ENCODE measurements at regions not wholly inside any gene's neighbourhood (a gene's known extent, or its start where the extent isn't known, plus 50 kb on each side); places are given as distances from the start of the nearest gene placed in this dataset.
"Not testable (repeated sequence)": the region's sequence is repeated elsewhere in the genome, so short reads cannot be mapped to it uniquely, and the experiment has no call there.

DNA sequence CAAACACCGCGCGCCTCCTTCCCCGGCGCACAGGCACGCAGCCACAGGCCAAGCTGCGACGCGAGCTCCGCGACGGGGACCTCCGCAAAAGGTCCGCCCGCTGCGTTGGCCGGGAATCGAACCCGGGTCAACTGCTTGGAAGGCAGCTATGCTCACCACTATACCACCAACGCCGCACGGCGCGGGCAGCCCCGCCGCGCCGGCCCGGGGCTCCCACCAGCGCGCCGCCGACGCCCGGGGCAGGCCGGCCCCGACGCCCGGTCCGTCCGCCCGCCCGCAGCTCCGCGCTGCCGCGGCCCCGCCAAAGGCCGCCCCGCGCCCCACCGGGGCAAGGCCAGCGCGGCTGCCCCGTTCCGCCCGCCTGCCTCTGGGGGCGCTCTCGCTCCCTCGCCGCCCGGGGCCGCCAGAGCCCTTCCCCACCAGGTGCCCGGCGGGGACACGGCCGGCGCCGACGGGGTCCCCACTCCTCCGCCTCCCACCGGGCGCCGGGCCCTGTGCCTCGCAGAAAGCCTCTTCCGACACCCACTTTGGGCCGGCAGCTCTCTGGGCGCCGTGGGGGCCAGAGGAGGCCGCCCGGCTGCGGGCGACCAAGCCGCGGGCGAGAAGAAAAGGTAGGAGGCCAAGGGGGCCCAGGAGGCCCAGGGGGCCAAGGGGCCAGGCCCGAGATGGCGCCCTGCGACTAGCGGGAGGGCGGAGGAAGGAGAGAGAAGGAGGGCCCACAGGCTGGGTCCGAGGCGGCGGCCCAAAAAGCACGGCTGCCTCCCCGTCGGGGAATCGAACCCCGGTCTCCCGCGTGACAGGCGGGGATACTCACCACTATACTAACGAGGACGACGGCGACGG lies 50.2 kb upstream of the FCGR2A start:
- not testable (repeated sequence) for H3K36me3 ChIP-seq (ENCODE audit: control insufficient read depth, insufficient read depth, low read length); H3K4me1 ChIP-seq; H3K9me3 ChIP-seq (ENCODE audit: control insufficient read depth, low read length)

DNA sequence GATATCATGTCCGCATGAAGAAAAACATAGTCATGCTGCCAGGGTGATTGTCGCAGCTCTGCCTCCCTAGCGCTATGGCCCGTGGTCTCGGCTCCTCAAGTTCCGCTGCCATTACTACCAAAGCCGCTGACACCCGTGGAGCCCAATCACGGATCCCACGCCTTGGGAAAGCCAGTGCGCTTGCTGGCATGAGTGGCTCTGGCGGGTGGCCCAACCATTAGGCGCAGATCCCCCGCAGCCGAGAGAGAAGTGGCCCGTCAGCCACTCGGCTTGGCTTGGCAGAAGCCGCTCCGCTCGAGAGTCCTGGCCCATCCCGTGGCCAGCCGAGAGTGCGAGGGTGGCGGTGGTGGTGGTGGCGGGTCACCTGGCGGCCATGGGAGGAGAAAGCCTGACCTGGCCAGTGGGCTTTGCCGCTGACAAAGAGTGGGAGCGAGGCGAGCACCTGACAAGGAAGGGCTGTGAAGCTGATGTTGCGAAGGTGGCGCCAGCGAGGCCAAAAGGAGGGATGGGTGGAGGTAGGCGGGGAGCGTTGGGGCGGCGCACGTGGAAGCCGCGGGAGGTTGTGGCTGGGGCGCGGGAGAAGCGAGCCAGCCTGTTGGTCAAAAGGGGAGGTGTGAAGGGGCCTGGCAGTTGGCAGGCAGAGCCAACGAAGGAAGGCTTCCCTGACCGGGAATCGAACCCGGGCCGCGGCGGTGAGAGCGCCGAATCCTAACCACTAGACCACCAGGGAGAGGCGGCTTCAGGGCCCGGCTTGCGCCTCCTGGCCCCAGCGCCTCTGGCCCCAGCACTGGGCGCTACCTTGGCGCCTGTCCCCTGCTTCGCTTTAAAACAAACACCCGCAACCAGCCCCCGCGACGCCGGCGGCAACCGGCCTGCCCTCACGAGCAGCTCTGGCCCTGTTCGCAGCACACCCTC lies 51.0 kb upstream of the FCGR2A start:
- H3K4me1 ChIP-seq; H3K27ac ChIP-seq; H3K36me3 ChIP-seq (ENCODE audit: control insufficient read depth, insufficient read depth, low read length): not testable (repeated sequence)

More for the DNA sequence above, 50.2 kb upstream of the FCGR2A start:
- not testable (repeated sequence) for H3K79me2 ChIP-seq; H3K27ac ChIP-seq; H3K27me3 ChIP-seq (ENCODE audit: control insufficient read depth, insufficient read depth, low read length); H3K4me2 ChIP-seq (ENCODE audit: low read length); H3K4me3 ChIP-seq (ENCODE audit: low read depth, low read length); H2AFZ ChIP-seq; H3K9ac ChIP-seq

DNA sequence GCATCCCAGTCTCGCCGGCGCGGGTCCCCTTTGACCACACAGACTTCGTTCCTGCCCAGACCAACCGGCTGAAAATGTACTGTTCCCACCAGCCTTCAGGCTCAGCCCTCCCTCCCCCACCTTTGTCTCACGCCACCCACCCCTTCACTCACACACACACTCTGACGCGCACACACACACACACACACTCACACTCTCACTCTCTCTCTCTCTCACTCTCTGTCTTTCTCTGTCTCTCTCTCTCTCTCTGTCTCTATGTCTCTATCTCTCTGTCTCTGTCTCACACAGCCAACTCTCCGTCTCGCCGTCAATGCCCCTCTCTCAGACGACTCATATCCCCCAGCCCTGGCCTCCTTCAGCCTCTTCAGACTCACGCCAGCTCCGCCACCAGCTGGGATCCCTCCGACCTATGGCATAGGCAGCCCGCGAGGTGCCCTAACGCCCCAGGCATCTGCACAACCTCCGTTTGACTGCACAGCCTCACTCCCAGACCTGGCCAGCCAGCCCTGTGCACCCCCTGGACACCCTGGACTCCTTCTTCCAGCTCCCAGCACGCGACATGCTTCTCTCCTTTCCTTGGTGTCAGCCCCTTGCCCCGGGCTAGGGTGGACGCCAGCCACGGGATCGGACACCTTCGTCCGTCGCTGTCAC lies 53.4 kb upstream of the FCGR2A start:
- not testable (repeated sequence) for H3K4me2 ChIP-seq (ENCODE audit: low read length); H3K36me3 ChIP-seq (ENCODE audit: control insufficient read depth, insufficient read depth, low read length); H2AFZ ChIP-seq; H3K4me1 ChIP-seq; H3K9ac ChIP-seq; H3K9me3 ChIP-seq (ENCODE audit: control insufficient read depth, low read length); H3K27ac ChIP-seq; H3K4me3 ChIP-seq (ENCODE audit: low read depth, low read length); H3K79me2 ChIP-seq; H3K27me3 ChIP-seq (ENCODE audit: control insufficient read depth, insufficient read depth, low read length)

More for the DNA sequence above, 51.0 kb upstream of the FCGR2A start:
- not testable (repeated sequence) for H3K9me3 ChIP-seq (ENCODE audit: control insufficient read depth, low read length); H3K27me3 ChIP-seq (ENCODE audit: control insufficient read depth, insufficient read depth, low read length); H3K4me3 ChIP-seq (ENCODE audit: low read depth, low read length); H3K4me2 ChIP-seq (ENCODE audit: low read length); H3K9ac ChIP-seq; H3K79me2 ChIP-seq; H2AFZ ChIP-seq

DNA sequence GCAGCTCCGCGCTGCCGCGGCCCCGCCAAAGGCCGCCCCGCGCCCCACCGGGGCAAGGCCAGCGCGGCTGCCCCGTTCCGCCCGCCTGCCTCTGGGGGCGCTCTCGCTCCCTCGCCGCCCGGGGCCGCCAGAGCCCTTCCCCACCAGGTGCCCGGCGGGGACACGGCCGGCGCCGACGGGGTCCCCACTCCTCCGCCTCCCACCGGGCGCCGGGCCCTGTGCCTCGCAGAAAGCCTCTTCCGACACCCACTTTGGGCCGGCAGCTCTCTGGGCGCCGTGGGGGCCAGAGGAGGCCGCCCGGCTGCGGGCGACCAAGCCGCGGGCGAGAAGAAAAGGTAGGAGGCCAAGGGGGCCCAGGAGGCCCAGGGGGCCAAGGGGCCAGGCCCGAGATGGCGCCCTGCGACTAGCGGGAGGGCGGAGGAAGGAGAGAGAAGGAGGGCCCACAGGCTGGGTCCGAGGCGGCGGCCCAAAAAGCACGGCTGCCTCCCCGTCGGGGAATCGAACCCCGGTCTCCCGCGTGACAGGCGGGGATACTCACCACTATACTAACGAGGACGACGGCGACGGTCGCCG lies 57.4 kb upstream of the FCGR2A start:
- not testable (repeated sequence) for H2AFZ ChIP-seq; H3K4me3 ChIP-seq (ENCODE audit: low read depth, low read length); H3K27me3 ChIP-seq (ENCODE audit: control insufficient read depth, insufficient read depth, low read length); H3K36me3 ChIP-seq (ENCODE audit: control insufficient read depth, insufficient read depth, low read length); H3K9me3 ChIP-seq (ENCODE audit: control insufficient read depth, low read length); H3K4me1 ChIP-seq; H3K27ac ChIP-seq; H3K9ac ChIP-seq; H3K4me2 ChIP-seq (ENCODE audit: low read length); H3K79me2 ChIP-seq

DNA sequence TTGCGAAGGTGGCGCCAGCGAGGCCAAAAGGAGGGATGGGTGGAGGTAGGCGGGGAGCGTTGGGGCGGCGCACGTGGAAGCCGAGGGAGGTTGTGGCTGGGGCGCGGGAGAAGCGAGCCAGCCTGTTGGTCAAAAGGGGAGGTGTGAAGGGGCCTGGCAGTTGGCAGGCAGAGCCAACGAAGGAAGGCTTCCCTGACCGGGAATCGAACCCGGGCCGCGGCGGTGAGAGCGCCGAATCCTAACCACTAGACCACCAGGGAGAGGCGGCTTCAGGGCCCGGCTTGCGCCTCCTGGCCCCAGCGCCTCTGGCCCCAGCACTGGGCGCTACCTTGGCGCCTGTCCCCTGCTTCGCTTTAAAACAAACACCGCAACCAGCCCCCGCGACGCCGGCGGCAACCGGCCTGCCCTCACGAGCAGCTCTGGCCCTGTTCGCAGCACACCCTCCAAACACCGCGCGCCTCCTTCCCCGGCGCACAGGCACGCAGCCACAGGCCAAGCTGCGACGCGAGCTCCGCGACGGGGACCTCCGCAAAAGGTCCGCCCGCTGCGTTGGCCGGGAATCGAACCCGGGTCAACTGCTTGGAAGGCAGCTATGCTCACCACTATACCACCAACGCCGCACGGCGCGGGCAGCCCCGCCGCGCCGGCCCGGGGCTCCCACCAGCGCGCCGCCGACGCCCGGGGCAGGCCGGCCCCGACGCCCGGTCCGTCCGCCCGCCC lies 58.1 kb upstream of the FCGR2A start:
- not testable (repeated sequence) for H3K4me3 ChIP-seq (ENCODE audit: low read depth, low read length); H3K9ac ChIP-seq; H3K4me1 ChIP-seq; H3K9me3 ChIP-seq (ENCODE audit: control insufficient read depth, low read length); H3K4me2 ChIP-seq (ENCODE audit: low read length); H2AFZ ChIP-seq; H3K79me2 ChIP-seq; H3K27me3 ChIP-seq (ENCODE audit: control insufficient read depth, insufficient read depth, low read length); H3K36me3 ChIP-seq (ENCODE audit: control insufficient read depth, insufficient read depth, low read length); H3K27ac ChIP-seq

DNA sequence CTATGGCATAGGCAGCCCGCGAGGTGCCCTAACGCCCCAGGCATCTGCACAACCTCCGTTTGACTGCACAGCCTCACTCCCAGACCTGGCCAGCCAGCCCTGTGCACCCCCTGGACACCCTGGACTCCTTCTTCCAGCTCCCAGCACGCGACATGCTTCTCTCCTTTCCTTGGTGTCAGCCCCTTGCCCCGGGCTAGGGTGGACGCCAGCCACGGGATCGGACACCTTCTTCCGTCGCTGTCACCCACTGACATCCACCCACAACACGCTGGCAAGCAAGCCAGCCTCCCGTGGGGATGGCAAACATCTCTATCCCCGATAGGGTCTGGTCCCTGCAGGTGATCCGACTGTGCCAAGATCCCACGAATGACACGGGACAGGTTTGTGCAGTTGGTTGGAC lies 60.5 kb upstream of the FCGR2A start:
- H3K4me3 ChIP-seq (ENCODE audit: low read depth, low read length); H3K27ac ChIP-seq; H3K9me3 ChIP-seq (ENCODE audit: control insufficient read depth, low read length); H3K9ac ChIP-seq; H2AFZ ChIP-seq; H3K27me3 ChIP-seq (ENCODE audit: control insufficient read depth, insufficient read depth, low read length); H3K79me2 ChIP-seq; H3K36me3 ChIP-seq (ENCODE audit: control insufficient read depth, insufficient read depth, low read length); H3K4me2 ChIP-seq (ENCODE audit: low read length); H3K4me1 ChIP-seq: not testable (repeated sequence)

DNA sequence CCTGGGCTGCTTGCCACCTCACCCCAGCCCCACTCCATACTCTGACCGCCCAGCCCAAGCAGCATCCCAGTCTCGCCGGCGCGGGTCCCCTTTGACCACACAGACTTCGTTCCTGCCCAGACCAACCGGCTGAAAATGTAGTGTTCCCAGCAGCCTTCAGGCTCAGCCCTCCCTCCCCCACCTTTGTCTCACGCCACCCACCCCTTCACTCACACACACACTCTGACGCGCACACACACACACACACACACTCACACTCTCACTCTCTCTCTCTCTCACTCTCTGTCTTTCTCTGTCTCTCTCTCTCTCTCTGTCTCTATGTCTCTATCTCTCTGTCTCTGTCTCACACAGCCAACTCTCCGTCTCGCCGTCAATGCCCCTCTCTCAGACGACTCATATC lies 61.0 kb upstream of the FCGR2A start:
- H3K9ac ChIP-seq; H3K36me3 ChIP-seq (ENCODE audit: control insufficient read depth, insufficient read depth, low read length); H3K27ac ChIP-seq; H3K27me3 ChIP-seq (ENCODE audit: control insufficient read depth, insufficient read depth, low read length); H3K79me2 ChIP-seq; H3K4me1 ChIP-seq; H2AFZ ChIP-seq; H3K4me2 ChIP-seq (ENCODE audit: low read length); H3K4me3 ChIP-seq (ENCODE audit: low read depth, low read length); H3K9me3 ChIP-seq (ENCODE audit: control insufficient read depth, low read length): not testable (repeated sequence)
